ENCODE measurements at regions not wholly inside any gene's neighbourhood (a gene's known extent, or its start where the extent isn't known, plus 50 kb on each side); places are given as distances from the start of the nearest gene placed in this dataset.

GRCh38 chrY:11293392-11293791 is 1407.6 kb upstream of the USP9Y start:
- DNase-seq = no peak

GRCh38 chrY:11334151-11334550 is 1366.9 kb upstream of the USP9Y start:
- peak in 2 of 4 experiments; percentile 2 to 9 for DNase-seq

All from suppressor macrophage (primary cell).